NCI-H446 (cell line): ENCODE measurements at regions not wholly inside any gene's neighbourhood (a gene's known extent, or its start where the extent isn't known, plus 50 kb on each side); places are given as distances from the start of the nearest gene placed in this dataset.

Experiments
- DNase-seq, 2 experiments: peaks; one replicate each; lab custom pipeline; 2025; lab: John Stamatoyannopoulos, UW

DNA sequence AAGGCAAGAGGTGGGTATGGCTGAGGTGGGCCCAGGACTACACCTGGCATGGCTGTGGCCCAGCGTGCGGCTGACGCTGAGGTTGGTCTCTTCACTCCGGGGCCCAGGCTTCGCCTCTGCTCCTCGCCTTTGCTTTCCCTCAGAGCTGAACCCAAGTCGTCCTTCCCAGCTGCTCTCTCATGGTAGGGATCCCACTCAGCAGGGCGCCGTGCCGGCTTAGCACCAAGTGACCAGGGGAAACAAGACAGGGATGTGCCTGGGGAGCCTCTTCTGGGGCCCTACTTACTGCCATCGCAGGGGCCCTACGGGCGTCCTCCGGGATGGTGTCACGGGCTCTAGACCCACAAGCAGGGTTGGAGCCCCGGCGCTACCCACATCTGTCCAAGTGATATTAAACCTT is 138.1 kb upstream of the ALKAL2 start:
- no peak for DNase-seq

DNA sequence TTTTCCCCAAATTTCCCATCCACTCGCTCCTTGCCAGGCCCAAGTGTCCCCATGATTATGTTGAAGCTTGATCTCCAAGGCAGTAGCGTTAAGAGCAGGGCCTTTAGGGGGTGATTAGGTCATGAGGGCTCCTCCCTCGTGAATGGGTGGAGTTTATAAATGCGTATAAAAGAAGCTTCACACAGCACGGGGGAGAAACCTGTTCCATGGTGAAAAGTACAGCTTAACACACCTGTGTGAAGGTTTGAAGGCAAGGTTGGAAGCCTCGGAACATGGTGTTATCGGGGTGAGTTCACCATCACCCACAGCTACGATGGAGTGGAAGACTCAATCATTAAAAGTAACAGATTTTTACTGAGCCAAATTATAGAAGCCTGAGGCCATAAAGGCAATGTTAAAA is 137.4 kb upstream of the ALKAL2 start:
- DNase-seq: no peak

DNA sequence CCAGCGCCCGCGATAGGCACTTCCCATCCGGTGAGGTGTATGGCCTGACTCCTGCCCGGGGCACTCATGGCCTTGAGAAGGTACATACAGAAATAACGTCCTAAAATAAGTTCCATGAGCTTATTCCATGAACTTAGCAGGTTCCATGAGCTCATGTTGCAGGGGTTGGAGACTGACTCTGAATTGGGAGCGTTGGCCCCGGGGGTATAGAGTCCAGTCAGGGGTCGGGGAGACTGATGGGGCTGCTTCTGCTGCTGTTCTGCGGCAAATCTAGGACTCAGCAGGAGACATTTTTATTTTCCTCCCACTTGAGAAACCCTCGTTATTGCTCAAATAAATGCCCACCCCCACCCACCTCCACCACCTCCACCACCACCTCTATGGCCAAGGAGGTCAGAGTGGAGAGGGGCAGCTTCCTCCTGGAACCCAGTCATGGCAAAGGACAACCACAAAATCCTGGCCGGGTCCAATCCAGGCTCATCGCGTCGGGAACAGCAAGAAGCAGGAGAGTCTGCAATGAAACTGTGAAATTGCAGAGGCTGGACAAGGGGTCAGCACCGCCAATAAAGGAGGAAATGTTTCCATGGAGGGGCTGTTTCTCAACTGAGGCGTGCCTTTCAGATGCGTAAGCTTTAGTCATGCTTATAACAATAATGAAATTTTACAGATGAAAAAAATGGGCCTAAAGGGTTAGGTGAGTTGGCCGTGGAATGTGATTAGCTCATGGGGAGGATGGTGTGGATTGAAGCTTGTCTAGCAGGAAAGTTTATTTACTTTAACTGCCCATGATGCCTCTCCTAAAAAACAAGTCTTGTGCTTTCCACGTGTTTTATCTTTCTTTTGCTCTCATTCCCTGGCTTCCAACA is 136.6 kb upstream of the ALKAL2 start:
- no peak for DNase-seq

DNA sequence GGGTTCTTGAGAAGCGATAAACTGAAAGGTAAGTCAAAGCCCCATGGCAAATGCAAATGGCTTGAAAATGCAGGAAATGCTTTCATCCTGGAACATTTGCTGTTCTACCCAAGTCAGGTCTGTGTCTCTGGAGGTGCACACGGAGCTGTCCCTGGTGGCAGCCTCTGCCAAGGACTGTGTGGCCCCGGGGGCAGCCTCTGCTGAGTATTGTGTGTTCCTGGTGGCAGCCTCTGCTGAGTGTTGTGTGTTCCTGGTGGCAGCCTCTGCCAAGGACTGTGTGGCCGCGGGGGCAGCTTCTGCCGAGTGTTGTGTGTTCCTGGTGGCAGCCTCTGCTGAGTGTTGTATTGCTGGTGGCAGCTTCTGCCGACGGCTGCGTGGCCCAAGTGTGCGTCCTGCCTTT is 135.6 kb upstream of the ALKAL2 start:
- DNase-seq: no peak

DNA sequence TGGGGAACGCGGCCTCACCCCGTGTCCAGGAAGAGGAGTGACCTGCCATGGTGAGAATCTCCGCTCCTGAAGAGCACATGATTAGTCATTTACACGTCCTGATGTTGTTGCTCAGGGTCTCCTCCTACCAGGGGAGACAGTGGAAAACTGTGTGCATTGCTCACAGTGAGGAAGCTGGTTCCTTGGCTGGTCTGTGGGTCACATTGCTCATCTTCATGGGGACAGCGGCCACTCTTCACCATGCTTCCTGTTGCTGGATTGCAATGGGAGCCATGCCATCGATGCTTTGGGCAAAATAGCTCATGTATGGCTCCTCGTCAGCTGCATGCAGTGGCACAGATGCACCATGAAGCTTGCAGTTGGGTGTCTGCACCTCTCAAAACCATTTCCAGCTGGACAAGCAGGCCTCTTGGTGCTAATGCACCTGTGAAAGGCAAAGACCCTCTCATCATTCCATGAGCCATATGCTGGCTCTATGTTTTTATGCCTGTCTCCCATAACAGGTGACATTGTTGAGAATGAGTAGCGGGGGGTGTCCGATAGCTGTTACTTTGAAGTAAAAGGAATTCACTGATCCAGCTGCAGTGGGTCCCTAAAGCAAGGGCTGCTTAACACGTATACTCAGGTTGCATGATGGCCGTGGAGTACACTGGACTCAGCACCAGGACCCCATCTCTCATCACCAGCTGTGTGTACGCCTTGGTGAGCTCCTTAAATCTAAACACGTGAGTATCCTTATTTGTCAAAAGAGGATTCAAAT is 135.0 kb upstream of the ALKAL2 start:
- no peak for DNase-seq

DNA sequence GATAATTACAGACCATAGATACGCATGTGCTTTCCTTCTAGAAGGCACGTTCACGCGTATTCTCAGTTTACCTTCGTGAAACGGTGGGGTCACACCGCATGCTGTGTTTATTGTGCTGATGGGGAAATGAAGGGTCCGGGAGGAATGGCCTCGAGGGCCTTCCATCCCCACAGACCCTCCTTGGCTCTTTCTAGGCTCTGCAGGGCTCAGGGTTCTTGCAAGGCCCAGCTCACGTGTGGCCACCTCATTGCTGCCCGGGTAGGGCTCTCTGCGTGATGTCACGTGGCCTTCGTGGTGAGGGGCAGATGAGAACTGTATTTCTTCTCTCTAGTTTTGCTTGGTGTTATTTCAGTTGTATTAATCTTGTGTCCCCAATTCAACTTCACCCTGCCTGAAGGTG is 133.5 kb upstream of the ALKAL2 start:
- no peak for DNase-seq

DNA sequence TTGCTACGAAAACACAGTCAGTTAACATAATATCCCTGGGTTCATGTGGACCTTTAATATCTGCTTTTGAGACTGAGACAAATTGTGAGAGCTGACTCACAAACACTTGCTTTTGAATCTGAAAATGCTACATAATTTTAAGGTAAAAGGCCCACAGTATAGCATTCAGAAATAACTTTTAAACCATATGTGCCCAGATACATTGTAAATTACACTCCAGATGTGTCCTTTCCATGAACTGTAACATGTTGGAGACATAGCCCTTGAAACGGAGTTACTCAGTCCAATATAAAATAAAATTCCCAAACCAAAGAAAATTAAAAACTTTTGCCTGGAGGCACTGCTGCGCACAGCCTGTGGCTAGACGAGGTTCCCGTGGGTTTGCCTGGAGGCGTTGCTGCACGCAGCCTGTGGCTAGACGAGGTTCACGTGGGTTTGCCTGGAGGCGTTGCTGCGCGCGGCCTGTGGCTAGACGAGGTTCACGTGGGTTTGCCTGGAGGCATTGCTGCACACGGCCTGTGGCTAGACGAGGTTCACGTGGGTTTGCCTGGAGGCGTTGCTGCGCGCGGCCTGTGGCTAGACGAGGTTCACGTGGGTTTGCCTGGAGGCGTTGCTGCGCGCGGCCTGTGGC is 131.9 kb upstream of the ALKAL2 start:
- no peak for DNase-seq

DNA sequence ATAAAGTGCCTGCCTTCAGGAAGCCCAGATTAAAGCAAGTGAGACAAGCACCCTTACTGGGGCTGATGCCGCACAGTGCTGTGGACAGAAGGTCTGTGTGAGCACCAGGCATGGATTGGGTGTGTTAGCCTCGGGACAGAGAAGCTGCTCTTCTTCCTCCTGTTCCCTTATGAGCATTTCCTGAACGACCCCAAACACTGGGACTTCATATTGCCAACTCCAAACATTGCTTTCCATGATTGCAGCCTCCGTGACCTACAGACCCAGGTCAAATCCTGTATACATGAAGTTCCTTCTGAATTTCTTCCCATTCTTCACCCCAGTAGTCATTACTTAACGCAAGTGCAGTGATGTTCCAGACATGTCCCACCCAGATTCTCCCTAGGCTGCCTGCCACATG is 129.8 kb upstream of the ALKAL2 start:
- DNase-seq: no peak

DNA sequence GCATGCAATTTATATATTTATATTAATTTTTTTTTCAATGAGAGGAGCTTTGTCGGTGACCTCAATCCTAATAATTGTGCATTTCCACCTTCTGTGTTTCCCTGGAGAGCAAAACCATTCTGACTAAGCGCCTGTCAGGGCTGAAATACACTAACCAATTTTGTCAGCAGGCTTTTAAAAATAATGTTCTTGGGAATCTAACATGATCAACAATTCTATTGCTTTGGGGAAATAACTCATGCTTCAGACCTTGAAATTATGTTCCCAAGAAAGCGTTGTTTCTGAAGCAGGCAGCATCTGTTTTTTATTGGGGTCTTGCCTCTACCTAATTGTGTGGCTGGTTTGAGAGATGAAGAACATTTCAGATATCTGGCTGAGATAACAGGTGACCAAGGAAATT is 129.1 kb upstream of the ALKAL2 start:
- no peak for DNase-seq

DNA sequence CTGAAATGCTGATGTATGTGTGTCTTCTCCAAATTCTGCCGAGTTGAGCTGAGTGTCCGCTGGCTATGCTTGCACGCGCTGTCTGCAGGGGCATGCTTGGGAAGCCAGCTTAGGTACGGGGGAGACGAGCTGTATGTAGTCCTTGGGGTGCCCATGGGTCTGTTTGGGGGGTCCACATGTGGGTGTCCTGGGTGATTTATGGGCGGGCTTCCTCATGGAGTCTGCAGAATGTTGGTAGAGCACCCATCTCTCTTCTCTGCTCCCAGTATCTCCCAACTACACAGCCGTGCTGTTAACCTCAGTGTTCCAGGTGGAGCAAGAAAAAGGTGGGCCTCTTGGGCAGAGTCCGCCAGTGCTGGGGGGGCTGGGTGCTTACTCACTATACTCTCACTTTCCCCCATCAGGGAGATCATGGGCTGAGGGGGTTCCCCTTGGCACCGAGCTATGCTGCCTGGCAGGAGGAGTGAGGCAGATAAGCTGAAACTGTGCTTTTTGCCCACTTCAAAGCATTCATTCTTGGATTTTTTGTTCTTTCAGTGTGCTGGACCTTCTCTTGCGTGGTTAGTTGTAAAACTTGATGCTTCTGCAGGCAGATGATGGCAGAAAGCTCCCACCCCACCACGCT is 128.2 kb upstream of the ALKAL2 start:
- DNase-seq: no peak

DNA sequence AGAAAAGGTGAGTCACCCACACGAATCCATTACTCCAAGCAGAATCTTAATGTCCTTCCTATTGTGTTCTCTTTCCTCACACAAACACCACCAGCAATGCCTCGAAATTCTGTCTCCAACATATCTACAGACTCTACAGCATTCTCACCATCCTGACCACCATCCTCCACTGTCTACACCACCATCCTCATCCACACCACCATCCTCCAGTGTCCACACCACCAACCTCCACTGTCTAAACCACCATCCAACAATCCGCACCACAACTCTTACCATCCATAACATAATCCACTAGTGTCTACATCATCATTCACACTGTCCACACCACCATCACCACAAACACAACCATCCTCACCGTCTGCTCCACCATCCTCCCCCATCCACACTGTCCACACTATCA is 121.6 kb upstream of the ALKAL2 start:
- DNase-seq: no peak

DNA sequence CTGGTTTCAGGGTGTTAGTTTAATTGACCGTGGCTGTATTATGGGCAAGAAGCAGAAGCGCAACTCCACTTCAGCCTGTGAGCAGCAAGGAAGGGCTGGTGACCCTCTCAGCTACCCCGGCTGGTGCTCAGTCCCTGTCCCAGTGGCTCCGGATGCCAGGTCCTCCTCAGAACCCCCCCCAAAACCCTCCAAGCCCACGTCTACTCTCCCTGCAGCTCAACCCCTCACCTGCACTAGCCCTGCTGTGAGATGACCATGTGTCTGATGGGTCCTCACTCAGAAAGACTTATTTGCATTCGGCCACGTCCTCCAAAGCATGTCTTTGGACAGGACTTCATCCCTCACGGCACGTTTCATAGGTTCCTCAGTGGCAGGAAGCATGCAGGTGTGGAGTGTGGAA is 119.7 kb upstream of the ALKAL2 start:
- DNase-seq: no peak

DNA sequence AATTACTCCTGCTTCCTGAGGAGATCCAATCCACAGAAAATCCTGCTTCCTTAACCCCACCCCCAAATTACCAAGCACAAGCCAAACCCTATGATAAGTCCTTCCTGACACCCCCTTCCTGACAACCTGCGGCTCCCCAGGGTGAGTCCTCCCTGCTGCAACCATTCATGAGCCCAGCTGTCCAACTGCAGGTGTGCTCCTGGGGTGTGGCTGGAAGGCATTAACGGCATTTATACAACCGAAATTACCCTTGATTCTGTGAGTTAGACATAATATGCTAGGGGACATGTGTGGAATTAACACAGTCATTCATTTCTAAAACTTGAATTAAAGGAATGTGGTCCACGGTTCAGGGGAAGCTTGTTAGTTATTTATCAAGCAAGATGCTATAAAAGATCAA is 119.0 kb upstream of the ALKAL2 start:
- no peak for DNase-seq

DNA sequence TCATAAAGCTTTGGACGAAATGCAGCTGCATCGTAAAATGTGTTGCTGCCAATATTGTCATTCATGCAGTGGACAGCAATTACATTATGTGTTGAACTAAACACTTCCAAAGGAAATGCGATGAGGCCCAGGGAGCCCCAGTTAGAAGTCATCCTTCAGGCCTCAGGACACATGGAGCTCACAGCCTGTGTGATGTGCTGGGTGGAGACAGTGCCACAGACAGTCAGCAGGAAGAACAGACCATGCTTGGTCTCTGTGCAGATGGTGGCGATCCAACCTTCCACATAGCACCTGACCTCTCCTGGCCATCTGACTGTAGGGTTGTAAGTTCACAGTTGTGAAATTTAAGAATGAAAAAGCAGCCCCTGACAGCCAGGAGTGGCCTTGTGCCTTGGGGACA is 118.3 kb upstream of the ALKAL2 start:
- no peak for DNase-seq

DNA sequence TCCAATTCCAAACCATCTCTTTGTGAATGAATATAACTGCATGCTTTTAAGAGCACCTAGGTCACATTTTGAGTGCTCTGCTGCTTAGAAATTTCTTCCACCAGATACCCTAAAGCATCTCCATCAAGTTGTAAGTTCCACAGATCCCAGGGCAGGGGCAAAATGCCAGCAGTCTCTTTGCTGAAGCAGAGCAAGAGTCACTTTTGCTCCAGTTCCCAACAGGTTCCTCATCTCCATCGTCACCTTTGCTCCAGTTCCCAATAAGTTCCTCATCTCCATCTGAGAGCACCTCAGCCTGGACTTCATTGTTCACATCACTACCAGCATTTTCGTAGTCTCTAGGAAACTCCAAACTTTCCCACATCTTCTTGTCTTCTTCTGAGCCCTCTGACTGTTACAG is 116.7 kb upstream of the ALKAL2 start:
- DNase-seq: no peak

DNA sequence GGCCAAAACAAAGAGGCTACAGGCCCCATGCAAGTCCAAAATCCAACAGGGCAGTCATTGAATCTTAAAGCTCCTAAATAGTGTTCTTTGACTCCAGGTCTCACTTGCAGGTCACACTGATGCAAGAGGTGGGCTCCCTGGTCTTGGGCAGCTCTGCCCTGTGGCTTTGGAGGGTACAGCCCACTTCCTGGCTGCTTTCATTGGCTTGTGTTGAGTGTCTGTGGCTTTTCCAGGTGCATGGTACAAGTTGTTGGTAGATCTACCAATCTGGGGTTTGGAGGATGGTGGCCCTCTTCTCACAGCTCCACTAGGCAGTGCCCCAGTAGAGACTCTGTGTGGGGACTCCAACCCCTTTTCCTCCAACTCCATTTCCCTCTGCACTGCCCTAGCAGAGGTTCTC is 115.8 kb upstream of the ALKAL2 start:
- DNase-seq: no peak

DNA sequence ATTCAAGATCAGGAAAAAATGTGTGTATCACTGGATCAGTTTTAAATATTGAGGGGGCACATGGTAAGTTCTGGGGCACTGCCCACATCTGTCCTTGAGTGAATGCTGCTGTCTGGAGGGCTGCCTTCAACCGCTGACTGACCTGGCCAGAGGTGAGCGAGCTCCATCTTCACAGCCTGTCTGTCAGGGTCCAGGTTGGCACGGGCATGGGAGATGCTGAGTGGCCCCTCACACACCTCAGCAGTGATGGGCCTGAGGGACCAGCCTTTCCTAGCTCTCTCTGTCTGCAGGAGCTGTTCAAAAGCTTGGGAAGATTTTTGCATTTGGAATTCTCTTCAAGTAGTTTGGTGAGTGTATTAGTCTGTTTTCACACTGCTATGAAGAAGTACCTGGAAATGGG is 114.8 kb upstream of the ALKAL2 start:
- no peak for DNase-seq

DNA sequence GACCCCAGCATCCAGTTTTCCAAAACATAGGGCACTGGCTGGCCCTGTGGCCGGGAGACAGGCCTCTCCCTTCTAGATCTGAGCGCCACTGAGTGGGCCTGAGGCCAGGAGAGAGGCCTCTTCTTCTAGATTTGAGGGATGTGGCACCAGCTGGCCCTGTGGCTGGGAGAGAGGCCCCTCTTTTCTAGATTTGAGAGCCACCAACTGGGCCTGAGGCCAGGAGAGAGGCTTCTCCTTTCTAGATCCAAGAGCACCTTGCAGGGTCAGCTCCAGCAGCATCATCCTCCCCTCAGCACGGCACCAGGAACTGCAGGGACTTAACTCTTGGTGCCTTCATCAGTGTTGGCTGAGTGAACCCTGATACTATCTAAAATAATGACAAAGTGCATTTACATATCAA is 114.3 kb upstream of the ALKAL2 start:
- no peak for DNase-seq

DNA sequence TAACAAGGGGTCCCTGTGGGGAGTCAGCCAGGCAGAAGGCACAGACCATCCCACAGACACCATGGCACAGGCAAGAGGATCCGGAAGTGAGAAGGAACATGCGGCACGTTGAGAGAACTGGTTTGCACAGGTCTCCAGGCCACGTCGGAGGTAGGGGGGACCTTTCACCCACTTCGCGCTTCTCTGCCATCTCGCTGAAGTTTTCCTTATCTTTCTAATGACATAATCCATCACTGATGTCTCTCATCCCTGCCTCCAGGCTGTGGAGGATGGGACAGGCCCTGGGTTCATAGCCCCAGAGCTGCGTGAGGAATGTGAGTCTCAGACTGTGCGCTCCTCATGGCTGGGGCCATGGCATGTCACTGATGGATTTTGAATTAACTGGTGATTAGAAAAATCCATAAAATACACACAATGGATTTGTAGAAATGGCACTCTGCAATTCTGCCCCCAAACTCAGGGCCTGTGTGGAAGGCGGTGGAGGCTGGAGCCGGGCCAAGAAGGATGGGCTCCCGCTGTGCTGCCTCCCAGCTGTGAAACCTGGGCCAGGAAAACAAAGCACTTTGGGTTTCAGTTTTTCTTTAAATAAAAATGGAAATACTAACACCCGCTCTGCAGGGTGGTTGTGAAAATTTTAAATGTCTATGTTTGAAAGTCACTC is 113.3 kb upstream of the ALKAL2 start:
- no peak for DNase-seq

DNA sequence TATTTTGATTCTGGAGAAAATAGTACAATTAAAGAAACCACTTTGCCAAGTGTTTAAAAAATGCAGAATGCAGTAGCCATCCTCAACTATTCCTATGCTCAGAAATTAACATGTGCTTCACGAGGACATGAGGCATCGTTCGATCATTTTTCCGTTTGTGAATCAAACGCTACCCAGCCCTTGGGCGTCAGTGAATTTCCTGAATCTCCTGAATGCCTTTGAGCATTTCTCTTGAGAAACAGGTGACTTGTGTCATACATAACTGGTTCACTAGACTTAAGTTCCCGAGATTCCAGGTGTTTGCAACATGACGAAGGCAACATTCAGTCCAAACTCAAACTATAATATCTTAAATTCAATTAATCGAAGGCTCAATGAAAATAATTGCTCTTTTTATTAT is 110.0 kb upstream of the ALKAL2 start:
- DNase-seq: no peak

DNA sequence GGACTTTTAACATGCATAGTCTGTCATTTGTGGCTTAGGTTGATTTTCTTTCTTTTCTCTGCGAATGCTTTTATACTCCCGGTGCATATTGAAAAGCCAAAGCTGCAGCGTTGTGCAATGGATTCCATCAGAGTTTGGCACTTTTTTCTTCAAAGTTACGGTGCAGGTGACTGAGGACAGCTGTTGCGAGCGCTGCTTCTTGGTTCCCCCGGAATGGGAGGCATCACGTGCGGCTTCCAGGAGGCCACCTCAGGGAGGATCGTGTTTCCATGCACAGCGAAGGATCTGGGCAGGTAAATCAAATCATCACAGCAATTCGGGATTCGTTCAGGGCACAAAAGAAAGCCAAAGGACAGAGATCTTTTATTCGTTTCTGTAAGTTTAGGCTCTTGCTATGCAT is 109.6 kb upstream of the ALKAL2 start:
- DNase-seq: no peak

DNA sequence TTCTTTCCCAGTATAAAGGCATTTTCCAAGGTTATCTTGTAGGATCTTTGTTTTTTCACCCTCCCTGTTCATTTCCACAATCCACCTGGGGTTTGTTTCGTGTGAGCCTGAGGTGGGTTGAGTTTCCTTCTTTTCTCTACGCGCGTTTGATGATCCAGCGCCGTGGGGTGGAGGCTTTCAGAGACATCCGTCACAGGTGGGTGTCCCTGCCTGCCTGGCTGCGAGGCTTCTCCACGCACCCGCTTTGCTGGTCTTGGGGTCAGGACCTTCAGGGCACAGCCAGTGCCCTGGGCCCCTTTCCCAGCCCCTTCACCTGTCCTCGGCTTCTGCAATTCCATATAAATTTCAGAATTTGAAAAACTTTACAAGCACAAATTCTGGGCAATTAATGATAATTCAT is 109.0 kb upstream of the ALKAL2 start:
- no peak for DNase-seq
